ENCODE measurements at regions not wholly inside any gene's neighbourhood (a gene's known extent, or its start where the extent isn't known, plus 50 kb on each side); places are given as distances from the start of the nearest gene placed in this dataset.
"Not testable (repeated sequence)": the region's sequence is repeated elsewhere in the genome, so short reads cannot be mapped to it uniquely, and the experiment has no call there.

- DNase-seq (ENCODE audit: low spot score); in situ Hi-C loops (cut with HindIII; ENCODE audit: low sequenced_read_pairs): not testable (repeated sequence)
These were observed 54.8 kb upstream of the ZNF717 start for GRCh38 chr3:75840160-75840559.

GRCh38 chr3:75850301-75851008 lies 65.1 kb upstream of the ZNF717 start:
- DNase-seq (ENCODE audit: low spot score); in situ Hi-C loops (cut with HindIII; ENCODE audit: low sequenced_read_pairs): not testable (repeated sequence)

GRCh38 chr3:75863130-75863529 lies 77.8 kb upstream of the ZNF717 start:
- in situ Hi-C loops (cut with HindIII; ENCODE audit: low sequenced_read_pairs): no loop called here
- no peak for DNase-seq (ENCODE audit: low spot score)

- no peak for DNase-seq (ENCODE audit: low spot score)
- in situ Hi-C loops (cut with HindIII; ENCODE audit: low sequenced_read_pairs): no loop called here
These were observed 78.5 kb upstream of the ZNF717 start for GRCh38 chr3:75863878-75864277.

- in situ Hi-C loops (cut with HindIII; ENCODE audit: low sequenced_read_pairs); DNase-seq (ENCODE audit: low spot score): not testable (repeated sequence)
These were observed 98.4 kb upstream of the ZNF717 start for GRCh38 chr3:75883719-75884118.

- in situ Hi-C loops (cut with HindIII; ENCODE audit: low sequenced_read_pairs): no loop called here
- no peak for DNase-seq (ENCODE audit: low spot score)
These were observed 101.7 kb upstream of the ZNF717 start for GRCh38 chr3:75886971-75887526.

GRCh38 chr3:75894234-75894633 lies 108.9 kb upstream of the ZNF717 start:
- DNase-seq (ENCODE audit: low spot score): no peak
- in situ Hi-C loops (cut with HindIII; ENCODE audit: low sequenced_read_pairs): no loop called here

GRCh38 chr3:75896265-75896664 lies 110.9 kb upstream of the ZNF717 start:
- no peak for DNase-seq (ENCODE audit: low spot score)
- in situ Hi-C loops (cut with HindIII; ENCODE audit: low sequenced_read_pairs): no loop called here

GRCh38 chr3:75901446-75901845 lies 116.1 kb upstream of the ZNF717 start:
- in situ Hi-C loops (cut with HindIII; ENCODE audit: low sequenced_read_pairs); DNase-seq (ENCODE audit: low spot score): not testable (repeated sequence)

- in situ Hi-C loops (cut with HindIII; ENCODE audit: low sequenced_read_pairs): no loop called here
- no peak for DNase-seq (ENCODE audit: low spot score)
These were observed 121.3 kb upstream of the ZNF717 start for GRCh38 chr3:75906555-75907112.

GRCh38 chr3:75913800-75914350 lies 128.5 kb upstream of the ZNF717 start:
- DNase-seq (ENCODE audit: low spot score): no peak
- in situ Hi-C loops (cut with HindIII; ENCODE audit: low sequenced_read_pairs): no loop called here

GRCh38 chr3:75914741-75915140 lies 129.4 kb upstream of the ZNF717 start:
- in situ Hi-C loops (cut with HindIII; ENCODE audit: low sequenced_read_pairs); DNase-seq (ENCODE audit: low spot score): not testable (repeated sequence)

GRCh38 chr3:75938921-75939320 lies 153.6 kb upstream of the ZNF717 start:
- in situ Hi-C loops (cut with HindIII; ENCODE audit: low sequenced_read_pairs): no loop called here
- DNase-seq (ENCODE audit: low spot score): no peak

GRCh38 chr3:75951941-75952340 lies 166.6 kb upstream of the ZNF717 start:
- in situ Hi-C loops (cut with HindIII; ENCODE audit: low sequenced_read_pairs): no loop called here
- no peak for DNase-seq (ENCODE audit: low spot score)

- DNase-seq (ENCODE audit: low spot score); in situ Hi-C loops (cut with HindIII; ENCODE audit: low sequenced_read_pairs): not testable (repeated sequence)
These were observed 174.7 kb upstream of the ZNF717 start for GRCh38 chr3:75960031-75960430.

- in situ Hi-C loops (cut with HindIII; ENCODE audit: low sequenced_read_pairs); DNase-seq (ENCODE audit: low spot score): not testable (repeated sequence)
These were observed 176.7 kb upstream of the ZNF717 start for GRCh38 chr3:75962054-75962453.

GRCh38 chr3:75967071-75967470 lies 181.7 kb upstream of the ZNF717 start:
- in situ Hi-C loops (cut with HindIII; ENCODE audit: low sequenced_read_pairs): no loop called here
- no peak for DNase-seq (ENCODE audit: low spot score)

- in situ Hi-C loops (cut with HindIII; ENCODE audit: low sequenced_read_pairs): no loop called here
- no peak for DNase-seq (ENCODE audit: low spot score)
These were observed 193.3 kb upstream of the ZNF717 start for GRCh38 chr3:75978686-75979085.

- in situ Hi-C loops (cut with HindIII; ENCODE audit: low sequenced_read_pairs): no loop called here
These were observed 196.1 kb upstream of the ZNF717 start for GRCh38 chr3:75981401-75981800.

GRCh38 chr3:75982151-75982550 lies 196.8 kb upstream of the ZNF717 start:
- in situ Hi-C loops (cut with HindIII; ENCODE audit: low sequenced_read_pairs): no loop called here
- no peak for DNase-seq (ENCODE audit: low spot score)

More at GRCh38 chr3:75981401-75981800, 196.1 kb upstream of the ZNF717 start:
- DNase-seq (ENCODE audit: low spot score): no peak
